Psoas muscle (tissue), 7 donors: ENCODE measurements at regions not wholly inside any gene's neighbourhood (a gene's known extent, or its start where the extent isn't known, plus 50 kb on each side); places are given as distances from the start of the nearest gene placed in this dataset.

Source experiments
- ATAC-seq, 4 donors: fragments of 200-7000 bp; cut with Tn5 transposase; one replicate each; pipeline ENCODE4 v1.9.1; 2020; ENCODE audit warnings: moderate library complexity in 3 of 4, mild to moderate bottlenecking in 2 of 4
- DNase-seq, 2 donors: peaks; one replicate each; pipeline ENCODE4 v3.0.0-alpha.2; 2020
- H3K27ac ChIP-seq: fragments of 200-600 bp; one replicate; pipeline ENCODE4 v1.8.0; 2022
- H3K27me3 ChIP-seq, 3 donors: fragments of 200-600 bp in 1 of 3; one replicate each; pipeline versions ENCODE4 v1.6.1 to v1.8.0; 2013 to 2022; ENCODE audit warnings: low read length in 2 of 3, mild to moderate bottlenecking in 2 of 3, moderate library complexity in 1 of 3; ENCODE audit not compliant: insufficient read depth in 3 of 3
- H3K36me3 ChIP-seq, 2 donors: fragments of 200-600 bp in 1 of 2; one replicate each; pipeline versions ENCODE4 v1.6.1 to v1.8.0; 2013 to 2022; ENCODE audit warnings: low read depth in 1 of 2, mild to moderate bottlenecking in 1 of 2, moderate library complexity in 1 of 2; ENCODE audit not compliant: insufficient read depth in 1 of 2
- H3K4me1 ChIP-seq: fragments of 200-600 bp; one replicate; pipeline ENCODE4 v1.8.0; 2022
- H3K4me3 ChIP-seq: fragments of 200-600 bp; one replicate; pipeline ENCODE4 v1.8.0; 2022; ENCODE audit warnings: mild to moderate bottlenecking
- H3K9me3 ChIP-seq: fragments of 200-600 bp; one replicate; pipeline ENCODE4 v1.8.0; 2022
- CTCF ChIP-seq: fragments of 200-600 bp; IDR thresholded peaks from one replicate; pipeline ENCODE4 v1.8.0; 2022; ENCODE audit warnings: antibody characterized with exemption
- WGBS, 3 donors: extraction: QIAGEN DNeasy Blood & Tissue Kit; methylation state at CpG; one replicate each; pipeline versions ENCODE4 v1.1.6 to v1.1.7; 2013; 5-methylcytosine and 5-hydroxymethylcytosine counted together
- intact Hi-C, 2 donors: fragments of 100-400 bp; cut with DNase I; formaldehyde crosslinking; loops; one replicate each; pipeline versions ENCODE4 v1.11.0 to v1.14.2; 2022
- donor health status: healthy with polysubstance abuse.
- donor health status: DM: no; HTN: no; CAD: no; lungs with moderate emphysema.
- donor health status: Bipolar disorder and iron deficiency.
- donor health status: healthy.
- donor health status: DM: yes; HTN: yes; CAD: no.
- donor health status: DM: no; HTN: no; CAD: no.
- donor health status: DM: yes; HTN: yes; CAD: no.

- Histone ChIP-seq H3K4me1 (no peaks in the 10 kb centered on the region), H3K27me3 (no peaks in the 10 kb centered on the region), H3K27ac (no peak overlapping the region), H3K9me3 (no peaks in the 10 kb centered on the region), H3K4me3 (no peak overlapping the region), H3K36me3 (no peaks in the 10 kb centered on the region)
- DNase-seq, result no peak
- no peak for ATAC-seq
- TF ChIP-seq CTCF, result no peak
- intact Hi-C loops, result no loop called here
Measured at GRCh38 chr5:28779161-28779754, 1740.9 kb upstream of the CDH9 start.

DNA sequence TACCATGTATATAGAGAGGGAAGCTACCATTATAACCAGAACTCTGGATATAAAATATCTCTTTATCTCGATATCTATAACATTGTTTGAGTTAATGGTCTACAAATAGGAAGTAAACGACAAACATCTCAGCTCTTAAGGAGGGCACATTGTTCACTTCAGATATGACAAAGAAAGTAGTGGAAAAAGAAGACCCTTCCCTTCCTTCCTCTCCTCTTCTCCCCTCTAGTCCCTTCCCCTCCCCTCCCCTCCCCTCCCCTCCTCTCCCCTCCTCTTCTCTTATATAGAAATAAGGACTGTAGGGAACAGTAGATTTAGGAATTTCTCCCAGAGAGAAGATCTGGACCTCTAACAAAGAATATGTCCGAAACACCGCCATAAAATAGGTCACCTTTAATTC lies 1731.9 kb upstream of the CDH9 start:
- no peaks in the 10 kb centered on the region for H3K4me1 ChIP-seq
- ATAC-seq (no peak), DNase-seq (no peak)
- no peak overlapping the region for H3K27ac ChIP-seq
- H3K36me3 ChIP-seq, result no peaks in the 10 kb centered on the region
- no peaks in the 10 kb centered on the region for H3K27me3 ChIP-seq
- 82 to 87% (median 85%) methylated on average over 4 of the region's 4 CpGs for WGBS, 3 donors
- no peaks in the 10 kb centered on the region for H3K9me3 ChIP-seq
- intact Hi-C loops, result no loop called here
- no peak overlapping the region for H3K4me3 ChIP-seq
- TF ChIP-seq CTCF, result no peak

- intact Hi-C loops, result no loop called here
- Histone ChIP-seq H3K9me3 (no peaks in the 10 kb centered on the region), H3K4me3 (no peak overlapping the region), H3K27ac (no peak overlapping the region), H3K4me1 (no peaks in the 10 kb centered on the region), H3K36me3 (no peaks in the 10 kb centered on the region), H3K27me3 (no peaks in the 10 kb centered on the region)
- DNase-seq, result no peak
- no peak for TF ChIP-seq CTCF
- 12 to 19% (median 14%) methylated on average over 2 of the region's 2 CpGs for WGBS, 3 donors
- ATAC-seq, result no peak
Measured at GRCh38 chr5:28766565-28767158, 1728.3 kb upstream of the CDH9 start.

DNA sequence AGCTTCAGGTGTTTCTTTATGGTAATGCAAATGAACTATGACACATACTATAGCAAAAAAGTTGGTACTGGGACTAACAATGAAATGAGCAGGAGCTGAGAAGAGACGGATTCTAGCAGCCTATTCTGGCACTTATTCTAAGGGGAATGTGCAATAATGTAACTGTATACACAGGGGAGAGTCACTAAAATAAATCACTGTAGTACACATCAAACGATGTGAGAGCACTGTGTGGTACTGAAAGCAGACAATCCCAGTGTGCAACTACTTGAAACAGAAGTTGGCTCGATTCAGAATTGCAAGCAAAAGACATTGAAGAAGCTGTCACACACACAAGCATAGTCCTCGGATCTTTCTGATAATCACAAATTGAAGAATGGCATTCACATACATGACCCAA lies 1713.0 kb upstream of the CDH9 start:
- TF ChIP-seq CTCF, result no peak
- WGBS, 3 donors, result 20 to 27% (median 21%) methylated on average over 4 of the region's 4 CpGs
- no peak overlapping the region for H3K27ac ChIP-seq
- no peak overlapping the region for H3K4me3 ChIP-seq
- H3K27me3 ChIP-seq, result no peaks in the 10 kb centered on the region
- ATAC-seq (no peak), DNase-seq (no peak)
- H3K4me1 ChIP-seq, result no peaks in the 10 kb centered on the region
- H3K9me3 ChIP-seq, result no peaks in the 10 kb centered on the region
- intact Hi-C loops, result no loop called here
- H3K36me3 ChIP-seq, result no peaks in the 10 kb centered on the region

DNA sequence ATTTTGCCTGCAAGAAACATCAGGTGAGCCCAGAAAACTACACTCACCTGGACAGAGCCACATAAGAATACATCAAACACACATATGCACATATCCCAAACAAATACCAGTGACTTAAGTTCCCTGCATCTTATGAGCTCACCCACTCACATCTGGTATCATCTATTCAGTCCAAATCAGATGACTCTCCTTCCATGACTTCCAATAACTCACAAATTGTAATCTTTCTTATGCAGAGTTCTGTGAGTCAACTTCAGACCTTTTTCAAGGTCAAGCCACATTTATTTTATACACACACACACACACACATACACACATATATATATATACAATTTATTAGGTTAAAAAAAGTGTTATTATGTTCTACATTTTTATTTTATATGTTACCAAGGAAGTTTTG lies 1711.9 kb upstream of the CDH9 start:
- Histone ChIP-seq H3K27me3 (no peaks in the 10 kb centered on the region), H3K9me3 (no peaks in the 10 kb centered on the region), H3K4me1 (no peaks in the 10 kb centered on the region), H3K36me3 (no peaks in the 10 kb centered on the region), H3K4me3 (no peak overlapping the region), H3K27ac (no peak overlapping the region)
- TF ChIP-seq CTCF, result no peak
- DNase-seq (no peak), ATAC-seq (no peak)
- intact Hi-C loops, result no loop called here
